Right lung (tissue), 2 donors: ENCODE measurements at regions not wholly inside any gene's neighbourhood (a gene's known extent, or its start where the extent isn't known, plus 50 kb on each side); places are given as distances from the start of the nearest gene placed in this dataset.
"Not testable (repeated sequence)": the region's sequence is repeated elsewhere in the genome, so short reads cannot be mapped to it uniquely, and the experiment has no call there.

ENCODE experiments used
- DNase-seq, 2 donors: peaks; one replicate each; pipeline ENCODE4 v3.0.0-alpha.2; 2013

- no peak for DNase-seq
These were observed 257.8 kb downstream of the SEC61B start for GRCh38 chr9:99479929-99480328.

DNA sequence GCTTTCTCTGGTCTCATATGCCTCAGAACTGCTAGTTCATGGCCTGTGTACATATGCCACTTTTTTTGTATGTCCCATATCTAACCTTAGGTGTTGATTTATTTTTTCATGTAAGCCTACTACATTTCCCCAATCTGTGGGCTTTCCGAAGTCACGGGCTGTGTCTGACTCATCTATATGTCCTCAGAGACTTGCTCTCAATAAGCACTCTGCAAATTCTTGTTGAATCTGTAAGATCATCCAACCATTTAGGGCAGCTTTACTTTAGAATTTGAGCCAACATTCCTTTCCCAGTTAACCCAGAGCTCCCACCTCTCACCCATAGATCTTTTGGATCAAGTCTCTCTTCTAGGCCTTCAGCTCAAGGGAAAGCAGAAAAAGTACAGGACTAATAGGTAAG is 263.4 kb downstream of the SEC61B start:
- DNase-seq: no peak

DNA sequence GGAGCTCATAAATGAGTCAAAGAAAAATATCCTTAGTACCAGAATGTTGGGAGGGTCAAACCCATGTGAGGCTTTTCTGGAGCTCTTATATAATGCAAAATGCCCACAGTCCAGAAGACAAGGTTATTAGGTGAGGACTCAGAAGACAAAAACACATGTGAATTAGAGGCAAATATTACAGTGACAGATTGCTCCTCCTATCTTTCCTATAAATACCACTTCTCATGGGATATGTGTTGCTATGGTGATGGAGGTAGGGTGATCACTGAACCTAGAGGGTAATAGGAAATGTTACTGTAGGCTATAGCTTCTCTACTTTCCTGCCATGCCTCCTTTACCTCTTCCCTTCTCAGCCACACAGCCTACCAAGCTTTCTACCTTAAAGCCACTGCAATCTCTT is 264.6 kb downstream of the SEC61B start:
- no peak for DNase-seq

GRCh38 chr9:99488131-99489059 is 266.3 kb downstream of the SEC61B start:
- no peak for DNase-seq

DNA sequence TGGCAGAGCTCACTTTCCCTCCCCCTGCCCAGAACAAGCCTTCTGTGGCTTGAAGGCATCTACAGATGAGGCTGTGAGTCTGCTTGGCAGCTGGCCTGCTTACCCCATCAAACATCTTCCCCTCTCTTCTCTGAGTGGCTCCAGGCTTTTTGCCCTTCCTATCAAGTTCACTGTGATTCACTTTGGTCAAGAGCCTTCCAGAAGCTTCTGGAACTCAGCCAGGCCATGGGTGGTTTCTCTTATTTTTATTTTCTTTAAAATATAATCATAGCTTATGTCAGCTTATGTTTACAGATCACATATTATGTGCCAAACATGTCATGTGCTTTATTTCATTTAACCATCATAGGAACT is 267.0 kb downstream of the SEC61B start:
- DNase-seq: no peak

GRCh38 chr9:99490729-99491128 is 268.6 kb downstream of the SEC61B start:
- no peak for DNase-seq

DNA sequence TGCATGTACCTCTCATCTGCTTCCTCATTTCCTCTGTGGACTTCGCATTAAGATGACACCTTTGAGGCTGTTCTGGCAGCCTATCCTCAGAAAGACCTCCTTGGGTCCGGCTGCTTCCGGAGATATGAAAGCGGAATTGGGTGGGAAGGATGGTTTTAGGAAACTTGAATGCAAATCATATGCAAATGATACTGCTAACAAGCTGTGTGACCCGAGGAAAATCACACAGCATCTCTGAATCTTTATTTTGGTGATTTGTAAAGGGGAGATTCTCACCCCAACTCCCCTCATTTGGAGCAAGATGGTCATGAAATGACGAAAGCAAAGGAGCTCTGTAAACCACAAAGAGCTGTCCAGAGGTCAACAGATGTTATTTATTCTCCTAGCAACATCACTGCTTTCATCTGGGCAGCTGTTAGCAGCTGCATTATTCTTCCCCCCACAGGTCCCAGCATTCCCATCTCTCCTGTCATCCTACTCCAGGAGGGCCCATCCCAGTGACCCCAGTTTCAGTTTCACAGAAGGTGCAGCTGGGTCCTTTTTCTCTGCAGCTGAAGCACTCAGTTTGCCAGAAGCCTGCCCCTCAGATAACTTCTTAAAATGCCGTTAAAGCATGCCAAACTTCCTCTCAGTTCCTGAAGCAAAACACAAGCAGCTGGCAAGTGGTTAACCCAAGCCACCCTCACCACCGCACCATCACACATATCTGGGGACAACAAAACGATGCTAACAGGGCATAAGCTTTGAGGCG is 269.5 kb downstream of the SEC61B start:
- peak; percentile 8 to 18 for DNase-seq

- no peak for DNase-seq
These were observed 275.6 kb downstream of the SEC61B start for GRCh38 chr9:99497641-99498040.

GRCh38 chr9:99498979-99499378 is 276.9 kb downstream of the SEC61B start:
- not testable (repeated sequence) for DNase-seq

- no peak for DNase-seq
These were observed 283.9 kb downstream of the SEC61B start for GRCh38 chr9:99505936-99506335.

DNA sequence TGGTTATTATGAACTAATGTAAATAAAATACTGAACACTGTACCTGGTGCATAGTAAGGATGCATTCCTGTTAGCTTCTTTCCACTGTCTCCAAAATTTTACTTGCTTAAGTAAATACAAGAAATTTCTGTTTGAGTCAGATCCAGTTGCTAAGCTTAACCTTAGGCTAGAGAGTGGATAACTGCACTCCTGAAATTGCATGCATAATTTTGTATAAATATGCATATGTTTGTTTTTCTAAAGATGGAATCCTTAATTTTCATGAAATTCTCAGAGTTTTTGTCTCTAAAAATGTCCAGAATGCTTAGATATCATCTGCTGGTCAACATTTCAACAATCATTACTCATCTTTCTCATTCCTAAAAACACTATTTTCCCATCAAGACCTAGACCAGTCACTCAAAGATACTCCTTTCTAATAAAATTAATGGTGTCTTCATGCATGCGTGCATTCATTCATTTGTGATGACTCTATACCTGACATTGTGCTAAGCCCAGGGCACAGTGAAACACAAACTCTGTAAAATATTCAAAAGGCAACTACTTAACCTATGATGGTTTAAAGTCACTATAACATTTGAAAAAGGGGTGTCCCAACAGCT is 284.8 kb downstream of the SEC61B start:
- DNase-seq: no peak

GRCh38 chr9:99509065-99509745 is 287.1 kb downstream of the SEC61B start:
- DNase-seq: no peak

- DNase-seq: no peak
These were observed 287.9 kb downstream of the SEC61B start for GRCh38 chr9:99509900-99510535.

GRCh38 chr9:99511723-99512122 is 289.6 kb downstream of the SEC61B start:
- no peak for DNase-seq

- no peak for DNase-seq
These were observed 291.5 kb downstream of the SEC61B start for GRCh38 chr9:99513441-99514112.

GRCh38 chr9:99515093-99515492 is 293.0 kb downstream of the SEC61B start:
- DNase-seq: no peak

- no peak for DNase-seq
These were observed 294.0 kb downstream of the SEC61B start for GRCh38 chr9:99515895-99516656.

DNA sequence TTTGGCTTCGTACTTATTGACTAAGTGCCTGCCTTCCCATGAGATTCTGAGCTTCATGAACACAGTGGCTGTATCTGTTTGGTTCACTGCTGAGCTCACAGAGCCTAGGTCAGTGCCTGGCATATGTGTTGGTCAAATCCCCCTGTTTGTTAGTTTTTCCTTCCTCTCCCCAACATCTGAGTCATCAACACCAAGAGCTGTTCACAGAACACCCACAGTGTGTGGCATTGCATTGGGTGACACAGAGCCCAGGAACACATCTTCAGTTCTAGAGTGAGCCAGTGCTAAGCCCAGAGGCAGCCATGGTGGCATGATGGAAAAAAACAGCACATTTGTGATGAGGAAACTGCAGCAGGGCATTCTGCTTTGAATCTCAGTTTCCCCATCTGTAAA is 294.6 kb downstream of the SEC61B start:
- DNase-seq: no peak

DNA sequence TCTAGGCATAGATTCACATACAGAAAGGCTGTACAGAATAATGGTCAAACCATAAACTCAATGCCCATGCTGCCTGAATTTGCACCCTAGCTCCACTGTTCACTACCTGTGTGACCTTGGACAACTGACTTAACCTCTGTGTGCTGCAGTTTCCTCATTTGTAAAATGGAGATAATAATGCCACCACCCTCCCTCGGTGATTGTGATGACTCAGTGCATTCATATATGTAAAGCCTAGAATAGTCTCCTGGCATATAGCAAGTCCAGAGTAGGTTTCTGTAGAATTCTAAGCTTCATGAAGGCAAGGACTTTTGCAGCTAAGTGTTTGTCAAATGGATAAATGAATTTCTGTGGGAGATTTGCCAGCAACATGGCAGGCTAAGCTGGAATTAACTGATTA is 297.8 kb upstream of the NR4A3 start:
- DNase-seq: no peak

GRCh38 chr9:99531313-99531712 is 290.4 kb upstream of the NR4A3 start:
- DNase-seq: no peak
